ENCODE measurements at regions not wholly inside any gene's neighbourhood (a gene's known extent, or its start where the extent isn't known, plus 50 kb on each side); places are given as distances from the start of the nearest gene placed in this dataset.

DNA sequence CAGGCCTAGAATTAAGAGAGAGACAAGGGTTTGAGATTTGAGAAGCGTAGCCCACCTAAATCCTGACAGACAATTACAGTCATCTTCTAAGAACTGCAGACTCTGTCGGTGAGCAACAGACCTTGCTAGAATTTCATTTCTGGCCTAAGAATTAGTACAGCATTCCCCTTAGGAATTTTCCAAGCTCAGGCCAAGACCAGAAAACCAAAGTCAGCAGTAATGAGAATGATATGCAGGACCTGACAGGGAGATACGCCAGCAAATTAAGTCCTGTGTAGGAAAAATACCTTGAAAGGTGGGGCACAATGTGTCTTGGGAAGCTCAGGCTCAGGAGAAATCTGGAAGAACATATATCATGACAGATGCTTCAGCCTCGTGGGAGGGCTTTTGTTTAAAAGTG, 52.7 kb upstream of the HERPUD2 start:
- TF ChIP-seq, protein P1, sequence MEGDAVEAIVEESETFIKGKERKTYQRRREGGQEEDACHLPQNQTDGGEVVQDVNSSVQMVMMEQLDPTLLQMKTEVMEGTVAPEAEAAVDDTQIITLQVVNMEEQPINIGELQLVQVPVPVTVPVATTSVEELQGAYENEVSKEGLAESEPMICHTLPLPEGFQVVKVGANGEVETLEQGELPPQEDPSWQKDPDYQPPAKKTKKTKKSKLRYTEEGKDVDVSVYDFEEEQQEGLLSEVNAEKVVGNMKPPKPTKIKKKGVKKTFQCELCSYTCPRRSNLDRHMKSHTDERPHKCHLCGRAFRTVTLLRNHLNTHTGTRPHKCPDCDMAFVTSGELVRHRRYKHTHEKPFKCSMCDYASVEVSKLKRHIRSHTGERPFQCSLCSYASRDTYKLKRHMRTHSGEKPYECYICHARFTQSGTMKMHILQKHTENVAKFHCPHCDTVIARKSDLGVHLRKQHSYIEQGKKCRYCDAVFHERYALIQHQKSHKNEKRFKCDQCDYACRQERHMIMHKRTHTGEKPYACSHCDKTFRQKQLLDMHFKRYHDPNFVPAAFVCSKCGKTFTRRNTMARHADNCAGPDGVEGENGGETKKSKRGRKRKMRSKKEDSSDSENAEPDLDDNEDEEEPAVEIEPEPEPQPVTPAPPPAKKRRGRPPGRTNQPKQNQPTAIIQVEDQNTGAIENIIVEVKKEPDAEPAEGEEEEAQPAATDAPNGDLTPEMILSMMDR (IDR thresholded peaks at IDR 0.05; ENCODE audit: insufficient read depth in 1 of 2, low read depth in 1 of 2, low read length in 1 of 2, severe bottlenecking in 1 of 2, unreplicated experiment in 1 of 2) = no peak
- Histone ChIP-seq H3K4me1 (peaks cover 13% of the 10 kb centered on the region), H3K36me3 (ENCODE audit: control insufficient read depth, insufficient read depth, low read length) (no peaks in the 10 kb centered on the region), H3K9me3 (no peaks in the 10 kb centered on the region), H3K4me3 (ENCODE audit: low read depth, low read length) (no peak overlapping the region), H3K27me3 (replicated peaks; ENCODE audit: control insufficient read depth, insufficient read depth, low read length) (no peaks in the 10 kb centered on the region)
- no peak for DNase-seq
- Mint-ChIP-seq H3K4me3 (ENCODE audit: unreplicated experiment) (no peak overlapping the region), H3K36me3 (ENCODE audit: insufficient read depth, unreplicated experiment) (no peaks in the 10 kb centered on the region), H3K4me1 (ENCODE audit: low read depth, unreplicated experiment) (peaks cover 6% of the 10 kb centered on the region), H3K27me3 (ENCODE audit: insufficient read depth, unreplicated experiment) (no peaks in the 10 kb centered on the region), H3K9me3 (ENCODE audit: unreplicated experiment) (peaks cover 9% of the 10 kb centered on the region), H3K27ac (ENCODE audit: unreplicated experiment) (no peak overlapping the region)
- ChIA-PET POLR2A (no interaction called here), CTCF (no interaction called here)
- intact Hi-C loops (cut with micrococcal nuclease; ENCODE audit: unreplicated experiment) = no loop called here
- no TSS peak for BruUV-seq (replicated peaks)

DNA sequence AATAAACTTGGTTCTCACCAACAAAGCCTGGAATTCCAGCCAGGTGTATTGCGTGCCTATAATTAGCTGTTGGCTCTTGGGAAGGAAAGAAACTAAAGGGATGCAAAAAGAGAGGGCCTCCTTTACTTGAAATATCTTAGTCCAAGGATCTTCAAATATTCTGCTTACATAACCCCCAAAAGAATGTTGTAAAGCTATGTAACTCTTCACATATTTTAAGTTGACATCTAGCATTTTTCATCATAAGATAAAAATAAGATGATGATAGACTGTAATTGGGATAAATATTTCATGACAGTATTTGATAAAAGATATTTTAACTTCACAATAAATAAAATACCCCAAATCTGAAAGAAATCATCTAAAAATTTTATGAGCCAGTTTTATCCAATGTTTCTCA, 52.5 kb upstream of the SEPTIN7 start:
- BruUV-seq (replicated peaks) = no TSS peak
- Mint-ChIP-seq H3K27ac (ENCODE audit: unreplicated experiment) (no peak overlapping the region), H3K4me1 (ENCODE audit: low read depth, unreplicated experiment) (peaks cover 6% of the 10 kb centered on the region), H3K27me3 (ENCODE audit: insufficient read depth, unreplicated experiment) (no peaks in the 10 kb centered on the region), H3K36me3 (ENCODE audit: insufficient read depth, unreplicated experiment) (no peaks in the 10 kb centered on the region), H3K4me3 (ENCODE audit: unreplicated experiment) (no peak overlapping the region), H3K9me3 (ENCODE audit: unreplicated experiment) (peaks cover 9% of the 10 kb centered on the region)
- TF ChIP-seq, protein P1 (IDR thresholded peaks at IDR 0.05; ENCODE audit: insufficient read depth in 1 of 2, low read depth in 1 of 2, low read length in 1 of 2, severe bottlenecking in 1 of 2, unreplicated experiment in 1 of 2) = no peak
- peaks cover 14% of the 10 kb centered on the region for H3K4me1 ChIP-seq
- no peaks in the 10 kb centered on the region for H3K27me3 ChIP-seq (replicated peaks; ENCODE audit: control insufficient read depth, insufficient read depth, low read length)
- H3K4me3 ChIP-seq (ENCODE audit: low read depth, low read length) = no peak overlapping the region
- intact Hi-C loops (cut with micrococcal nuclease; ENCODE audit: unreplicated experiment) = no loop called here
- H3K9me3 ChIP-seq = no peaks in the 10 kb centered on the region
- H3K36me3 ChIP-seq (ENCODE audit: control insufficient read depth, insufficient read depth, low read length) = no peaks in the 10 kb centered on the region
- no peak for DNase-seq
- ChIA-PET CTCF (interaction anchor here (0.8 kb wide), 1 partner anchor 53 kb away, joined by 3 read pairs; the partner anchor contains the start of gene SEPTIN7), POLR2A (no interaction called here)

DNA sequence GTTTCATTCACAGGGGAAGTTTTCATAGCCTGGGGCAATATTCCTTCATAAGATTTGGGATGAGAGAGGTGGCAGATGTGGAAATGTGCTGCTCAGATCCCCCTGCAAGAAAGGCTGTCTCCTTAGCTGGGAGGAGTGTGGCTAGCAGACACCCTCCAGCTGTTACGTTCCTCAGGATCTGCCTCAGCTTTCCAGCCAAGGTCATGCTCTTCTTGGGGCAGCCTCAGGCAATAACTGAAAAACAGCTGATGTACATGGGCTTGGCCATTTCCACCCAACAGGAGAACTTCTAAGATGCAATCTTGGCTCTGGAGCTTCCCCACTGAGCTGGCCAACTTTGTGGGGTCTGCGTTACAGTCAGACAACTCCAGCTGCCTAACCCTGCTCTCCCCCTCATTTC, 51.3 kb upstream of the SEPTIN7 start:
- peaks cover 6% of the 10 kb centered on the region for H3K4me1 Mint-ChIP-seq (ENCODE audit: low read depth, unreplicated experiment)
- ChIA-PET CTCF (no interaction called here), POLR2A (no interaction called here)
- intact Hi-C loops (cut with micrococcal nuclease; ENCODE audit: unreplicated experiment) = no loop called here
- no peak overlapping the region for H3K4me3 Mint-ChIP-seq (ENCODE audit: unreplicated experiment)
- no peaks in the 10 kb centered on the region for H3K27me3 Mint-ChIP-seq (ENCODE audit: insufficient read depth, unreplicated experiment)
- TF ChIP-seq, protein P1 (IDR thresholded peaks at IDR 0.05; ENCODE audit: insufficient read depth in 1 of 2, low read depth in 1 of 2, low read length in 1 of 2, severe bottlenecking in 1 of 2, unreplicated experiment in 1 of 2) = no peak
- BruUV-seq (replicated peaks) = no TSS peak
- H3K9me3 ChIP-seq = no peaks in the 10 kb centered on the region
- no peak for DNase-seq
- H3K36me3 Mint-ChIP-seq (ENCODE audit: insufficient read depth, unreplicated experiment) = no peaks in the 10 kb centered on the region
- H3K9me3 Mint-ChIP-seq (ENCODE audit: unreplicated experiment) = peaks cover 9% of the 10 kb centered on the region
- H3K4me1 ChIP-seq = peaks cover 26% of the 10 kb centered on the region
- H3K27ac Mint-ChIP-seq (ENCODE audit: unreplicated experiment) = no peak overlapping the region
- no peaks in the 10 kb centered on the region for H3K36me3 ChIP-seq (ENCODE audit: control insufficient read depth, insufficient read depth, low read length)
- no peak overlapping the region for H3K4me3 ChIP-seq (ENCODE audit: low read depth, low read length)
- H3K27me3 ChIP-seq (replicated peaks; ENCODE audit: control insufficient read depth, insufficient read depth, low read length) = no peaks in the 10 kb centered on the region
